Parathyroid adenoma (tissue), 2 donors: ENCODE measurements at regions not wholly inside any gene's neighbourhood (a gene's known extent, or its start where the extent isn't known, plus 50 kb on each side); places are given as distances from the start of the nearest gene placed in this dataset.

Experiments used
- H2AFZ ChIP-seq: fragments of 300-600 bp; sonication (generic); one replicate; pipeline ENCODE4 v1.7.0; 2017; ENCODE audit warnings: antibody characterized with exemption, mild to moderate bottlenecking
- H3K27ac ChIP-seq: fragments of 300-600 bp; sonication (generic); one replicate; pipeline ENCODE4 v1.7.0; 2017
- H3K27me3 ChIP-seq: fragments of 300-600 bp; sonication (generic); one replicate; pipeline ENCODE4 v1.7.0; 2017; ENCODE audit warnings: low read length; ENCODE audit not compliant: control insufficient read depth, insufficient read depth
- H3K36me3 ChIP-seq: fragments of 300-600 bp; sonication (generic); one replicate; pipeline ENCODE4 v1.7.0; 2017; ENCODE audit warnings: low read length; ENCODE audit not compliant: control insufficient read depth, insufficient read depth
- H3K4me1 ChIP-seq: fragments of 300-600 bp; sonication (generic); one replicate; pipeline ENCODE4 v1.7.0; 2017; ENCODE audit warnings: control low read depth
- H3K4me2 ChIP-seq: fragments of 300-600 bp; sonication (generic); one replicate; pipeline ENCODE4 v1.7.0; 2017; ENCODE audit warnings: low read length
- H3K4me3 ChIP-seq: fragments of 300-600 bp; sonication (generic); one replicate; pipeline ENCODE4 v1.7.0; 2017; ENCODE audit warnings: low read depth, low read length
- H3K79me2 ChIP-seq: fragments of 300-600 bp; sonication (generic); one replicate; pipeline ENCODE4 v1.7.0; 2017; ENCODE audit warnings: control low read depth
- H3K9ac ChIP-seq: fragments of 300-600 bp; sonication (generic); one replicate; pipeline ENCODE4 v1.7.0; 2017; ENCODE audit warnings: mild to moderate bottlenecking
- H3K9me3 ChIP-seq: fragments of 300-600 bp; sonication (generic); one replicate; pipeline ENCODE4 v1.7.0; 2017; ENCODE audit warnings: low read length; ENCODE audit not compliant: control insufficient read depth
- TF ChIP-seq, protein P1 (sequence below): fragments of 300-600 bp; sonication (generic); IDR thresholded peaks from one replicate; pipeline ENCODE4 v1.7.0; 2017; ENCODE audit warnings: antibody characterized with exemption, mild to moderate bottlenecking
- donor health status: primary hyperparathyroidism.

DNA sequence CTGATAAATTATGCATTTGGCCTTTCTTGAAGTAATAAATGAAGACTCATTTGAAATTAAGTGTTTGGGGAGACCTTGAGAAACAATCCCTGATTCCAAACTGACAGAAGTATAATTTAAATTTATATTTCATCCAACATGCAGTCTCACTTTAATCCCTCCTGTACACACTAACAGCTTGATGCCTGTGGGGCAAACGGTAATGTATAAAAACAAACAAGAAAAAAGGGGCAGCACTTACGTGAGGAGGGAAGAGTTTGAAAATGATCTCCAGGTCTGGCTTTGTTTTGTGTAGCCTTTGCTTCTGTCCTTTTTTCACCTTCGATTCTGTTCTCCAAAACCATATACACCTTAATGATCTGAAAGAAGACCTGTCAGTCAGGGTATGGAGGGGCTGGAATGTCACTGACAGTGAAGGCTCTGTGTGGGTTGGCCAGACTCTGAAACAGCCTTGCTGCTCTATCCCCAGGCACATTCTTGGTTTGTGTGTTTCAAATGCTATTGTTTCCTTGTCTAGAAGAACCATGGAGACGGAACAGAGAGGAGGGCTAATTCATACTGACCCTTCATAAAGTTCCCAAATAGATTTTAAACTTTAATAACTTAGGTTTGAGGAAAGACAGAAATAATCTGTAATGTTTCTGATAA is 338.2 kb upstream of the WWC1 start:
- Histone ChIP-seq H3K27ac (no peak overlapping the region), H3K9me3 (no peaks in the 10 kb centered on the region), H2AFZ (no peak overlapping the region), H3K9ac (no peak overlapping the region), H3K4me1 (no peaks in the 10 kb centered on the region), H3K36me3 (no peaks in the 10 kb centered on the region), H3K27me3 (no peaks in the 10 kb centered on the region), H3K79me2 (no peaks in the 10 kb centered on the region), H3K4me2 (no peak overlapping the region), H3K4me3 (no peak overlapping the region)
- TF ChIP-seq, protein P1, sequence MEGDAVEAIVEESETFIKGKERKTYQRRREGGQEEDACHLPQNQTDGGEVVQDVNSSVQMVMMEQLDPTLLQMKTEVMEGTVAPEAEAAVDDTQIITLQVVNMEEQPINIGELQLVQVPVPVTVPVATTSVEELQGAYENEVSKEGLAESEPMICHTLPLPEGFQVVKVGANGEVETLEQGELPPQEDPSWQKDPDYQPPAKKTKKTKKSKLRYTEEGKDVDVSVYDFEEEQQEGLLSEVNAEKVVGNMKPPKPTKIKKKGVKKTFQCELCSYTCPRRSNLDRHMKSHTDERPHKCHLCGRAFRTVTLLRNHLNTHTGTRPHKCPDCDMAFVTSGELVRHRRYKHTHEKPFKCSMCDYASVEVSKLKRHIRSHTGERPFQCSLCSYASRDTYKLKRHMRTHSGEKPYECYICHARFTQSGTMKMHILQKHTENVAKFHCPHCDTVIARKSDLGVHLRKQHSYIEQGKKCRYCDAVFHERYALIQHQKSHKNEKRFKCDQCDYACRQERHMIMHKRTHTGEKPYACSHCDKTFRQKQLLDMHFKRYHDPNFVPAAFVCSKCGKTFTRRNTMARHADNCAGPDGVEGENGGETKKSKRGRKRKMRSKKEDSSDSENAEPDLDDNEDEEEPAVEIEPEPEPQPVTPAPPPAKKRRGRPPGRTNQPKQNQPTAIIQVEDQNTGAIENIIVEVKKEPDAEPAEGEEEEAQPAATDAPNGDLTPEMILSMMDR, result no peak

DNA sequence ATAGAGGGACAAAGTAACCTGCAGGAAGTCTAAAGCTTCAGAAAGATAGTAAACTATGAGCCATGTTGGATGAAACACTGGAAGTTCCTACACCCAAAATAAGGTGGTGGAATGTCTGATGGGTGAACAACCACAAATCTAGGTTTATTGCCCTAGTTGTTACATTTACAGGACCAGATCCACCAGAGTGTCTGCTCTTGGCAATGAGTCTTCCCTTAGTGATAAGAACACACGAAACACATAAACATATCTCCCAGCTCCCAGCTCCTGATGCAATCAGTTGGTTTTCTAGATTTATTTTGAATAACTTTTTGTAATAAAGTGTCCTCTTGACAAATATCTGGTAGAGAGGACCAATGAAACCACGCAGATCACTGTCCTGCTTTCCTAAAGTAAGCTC is 329.7 kb upstream of the WWC1 start:
- no peaks in the 10 kb centered on the region for H3K36me3 ChIP-seq
- H3K27ac ChIP-seq, result no peak overlapping the region
- no peak overlapping the region for H3K4me2 ChIP-seq
- H3K27me3 ChIP-seq, result no peaks in the 10 kb centered on the region
- TF ChIP-seq, protein P1, result no peak
- H3K79me2 ChIP-seq, result no peaks in the 10 kb centered on the region
- H3K4me3 ChIP-seq, result no peak overlapping the region
- no peaks in the 10 kb centered on the region for H3K4me1 ChIP-seq
- no peak overlapping the region for H3K9ac ChIP-seq
- H3K9me3 ChIP-seq, result no peaks in the 10 kb centered on the region
- no peak overlapping the region for H2AFZ ChIP-seq

- TF ChIP-seq, protein P1, result no peak
- Histone ChIP-seq H2AFZ (no peak overlapping the region), H3K27me3 (no peaks in the 10 kb centered on the region), H3K9ac (no peak overlapping the region), H3K4me2 (no peak overlapping the region), H3K9me3 (no peaks in the 10 kb centered on the region), H3K27ac (no peak overlapping the region), H3K36me3 (no peaks in the 10 kb centered on the region), H3K79me2 (no peaks in the 10 kb centered on the region), H3K4me1 (no peaks in the 10 kb centered on the region), H3K4me3 (no peak overlapping the region)
Observed at GRCh38 chr5:167964529-167964928, 326.9 kb upstream of the WWC1 start.

DNA sequence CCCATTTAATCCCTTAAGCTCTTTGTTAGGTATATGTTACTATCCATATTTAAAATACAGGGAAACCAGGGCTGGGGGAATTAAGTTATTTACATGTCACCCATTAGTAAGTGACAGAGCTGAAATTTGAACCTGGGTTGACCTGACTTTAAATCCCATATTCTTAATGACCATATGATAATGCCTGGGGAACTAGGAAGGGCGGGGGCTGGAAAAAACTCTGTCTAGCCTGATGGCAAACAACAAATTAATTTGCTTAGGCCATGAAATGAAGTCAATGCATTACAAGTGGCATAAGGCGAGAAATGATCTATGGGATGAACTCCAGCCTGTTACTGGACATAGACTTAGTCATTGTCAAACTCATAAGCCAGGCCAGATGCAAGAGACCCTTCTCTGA is 325.7 kb upstream of the WWC1 start:
- no peaks in the 10 kb centered on the region for H3K4me1 ChIP-seq
- H3K27ac ChIP-seq, result no peak overlapping the region
- H3K36me3 ChIP-seq, result no peaks in the 10 kb centered on the region
- H3K4me2 ChIP-seq, result no peak overlapping the region
- no peaks in the 10 kb centered on the region for H3K9me3 ChIP-seq
- TF ChIP-seq, protein P1, result no peak
- no peaks in the 10 kb centered on the region for H3K79me2 ChIP-seq
- H3K4me3 ChIP-seq, result no peak overlapping the region
- no peaks in the 10 kb centered on the region for H3K27me3 ChIP-seq
- H3K9ac ChIP-seq, result no peak overlapping the region
- H2AFZ ChIP-seq, result no peak overlapping the region

GRCh38 chr5:167966979-167967378 is 324.5 kb upstream of the WWC1 start:
- no peaks in the 10 kb centered on the region for H3K79me2 ChIP-seq
- no peak overlapping the region for H3K9ac ChIP-seq
- TF ChIP-seq, protein P1, result no peak
- H3K4me1 ChIP-seq, result no peaks in the 10 kb centered on the region
- no peak overlapping the region for H3K27ac ChIP-seq
- no peaks in the 10 kb centered on the region for H3K9me3 ChIP-seq
- H3K27me3 ChIP-seq, result no peaks in the 10 kb centered on the region
- no peak overlapping the region for H3K4me3 ChIP-seq
- no peak overlapping the region for H3K4me2 ChIP-seq
- H3K36me3 ChIP-seq, result no peaks in the 10 kb centered on the region
- H2AFZ ChIP-seq, result no peak overlapping the region
